ENCODE measurements at regions not wholly inside any gene's neighbourhood (a gene's known extent, or its start where the extent isn't known, plus 50 kb on each side); places are given as distances from the start of the nearest gene placed in this dataset.

- ChIA-PET CTCF (no interaction called here), POLR2A (ENCODE audit: unreplicated experiment) (no interaction called here)
- H3K27me3 ChIP-seq (ENCODE audit: control insufficient read depth, insufficient read depth, low read length) = no peaks in the 10 kb centered on the region
- no peak overlapping the region for H3K4me3 ChIP-seq (ENCODE audit: insufficient read depth, low read depth, low read length)
- H3K18ac ChIP-seq (ENCODE audit: low read depth, low read length) = no peak overlapping the region
- H4K20me1 ChIP-seq (ENCODE audit: insufficient read depth, low read length) = no peaks in the 10 kb centered on the region
- H2AK5ac ChIP-seq (ENCODE audit: low read depth, low read length) = no peak overlapping the region
- BruUV-seq (replicated peaks) = no TSS peak
- no peak overlapping the region for H2BK5ac ChIP-seq (ENCODE audit: low read depth, low read length, poor library complexity, severe bottlenecking)
- no peak overlapping the region for H4K91ac ChIP-seq (ENCODE audit: insufficient read depth, low read depth, low read length)
- no CpG with 5 or more reads among the region's 7 CpGs for WGBS, 2 experiments (ENCODE audit: extremely low coverage in 2 of 2, insufficient read length in 1 of 2)
- intact Hi-C loops (cut with micrococcal nuclease) = no loop called here
- H3K9me1 ChIP-seq (ENCODE audit: insufficient read depth, low read length) = no peaks in the 10 kb centered on the region
- no peaks in the 10 kb centered on the region; the same call in 1 of the 2 replicates for H3K9me3 ChIP-seq (ENCODE audit: control insufficient read depth, insufficient read depth, low read length)
- no peak overlapping the region for H4K8ac ChIP-seq (ENCODE audit: low read depth in 2 of 2, low read length in 2 of 2)
- H2BK15ac ChIP-seq (ENCODE audit: low read depth, low read length) = no peak overlapping the region
- in situ Hi-C loops (cut with MboI; ENCODE audit: low sequenced_read_pairs) = no loop called here
- no peak for DNase-seq
- no peak for TF ChIP-seq CHD1 (IDR thresholded peaks at IDR 0.05; ENCODE audit: low read depth, low read length)
- TF ChIP-seq, protein P1, sequence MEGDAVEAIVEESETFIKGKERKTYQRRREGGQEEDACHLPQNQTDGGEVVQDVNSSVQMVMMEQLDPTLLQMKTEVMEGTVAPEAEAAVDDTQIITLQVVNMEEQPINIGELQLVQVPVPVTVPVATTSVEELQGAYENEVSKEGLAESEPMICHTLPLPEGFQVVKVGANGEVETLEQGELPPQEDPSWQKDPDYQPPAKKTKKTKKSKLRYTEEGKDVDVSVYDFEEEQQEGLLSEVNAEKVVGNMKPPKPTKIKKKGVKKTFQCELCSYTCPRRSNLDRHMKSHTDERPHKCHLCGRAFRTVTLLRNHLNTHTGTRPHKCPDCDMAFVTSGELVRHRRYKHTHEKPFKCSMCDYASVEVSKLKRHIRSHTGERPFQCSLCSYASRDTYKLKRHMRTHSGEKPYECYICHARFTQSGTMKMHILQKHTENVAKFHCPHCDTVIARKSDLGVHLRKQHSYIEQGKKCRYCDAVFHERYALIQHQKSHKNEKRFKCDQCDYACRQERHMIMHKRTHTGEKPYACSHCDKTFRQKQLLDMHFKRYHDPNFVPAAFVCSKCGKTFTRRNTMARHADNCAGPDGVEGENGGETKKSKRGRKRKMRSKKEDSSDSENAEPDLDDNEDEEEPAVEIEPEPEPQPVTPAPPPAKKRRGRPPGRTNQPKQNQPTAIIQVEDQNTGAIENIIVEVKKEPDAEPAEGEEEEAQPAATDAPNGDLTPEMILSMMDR (conservative IDR thresholded peaks at IDR 0.05; ENCODE audit: low read depth, low read length) = no peak
- TF ChIP-seq MAZ (IDR thresholded peaks at IDR 0.05; ENCODE audit: borderline replicate concordance, low read depth, low read length) = no peak
- no peak for TF ChIP-seq NFE2L2 (IDR thresholded peaks at IDR 0.05; ENCODE audit: low read depth, low read length)
- TF ChIP-seq SMC3 (IDR thresholded peaks at IDR 0.05; ENCODE audit: low read depth, low read length) = no peak
- TF ChIP-seq, protein P2, sequence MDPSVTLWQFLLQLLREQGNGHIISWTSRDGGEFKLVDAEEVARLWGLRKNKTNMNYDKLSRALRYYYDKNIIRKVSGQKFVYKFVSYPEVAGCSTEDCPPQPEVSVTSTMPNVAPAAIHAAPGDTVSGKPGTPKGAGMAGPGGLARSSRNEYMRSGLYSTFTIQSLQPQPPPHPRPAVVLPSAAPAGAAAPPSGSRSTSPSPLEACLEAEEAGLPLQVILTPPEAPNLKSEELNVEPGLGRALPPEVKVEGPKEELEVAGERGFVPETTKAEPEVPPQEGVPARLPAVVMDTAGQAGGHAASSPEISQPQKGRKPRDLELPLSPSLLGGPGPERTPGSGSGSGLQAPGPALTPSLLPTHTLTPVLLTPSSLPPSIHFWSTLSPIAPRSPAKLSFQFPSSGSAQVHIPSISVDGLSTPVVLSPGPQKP (IDR thresholded peaks at IDR 0.05; ENCODE audit: borderline replicate concordance, low read depth, low read length) = no peak
- no peak for TF ChIP-seq FOS (IDR thresholded peaks at IDR 0.05; ENCODE audit: low read depth, low read length)
- TF ChIP-seq MAFK (IDR thresholded peaks at IDR 0.05; ENCODE audit: low read depth, low read length) = no peak
- no peak for TF ChIP-seq BHLHE40 (IDR thresholded peaks at IDR 0.05; ENCODE audit: low read depth, low read length)
- no peak for TF ChIP-seq RAD21 (IDR thresholded peaks at IDR 0.05; ENCODE audit: low read length)
- no peak for TF ChIP-seq USF2 (IDR thresholded peaks at IDR 0.05; ENCODE audit: low read depth, low read length)
- no peak for TF ChIP-seq CEBPB (IDR thresholded peaks at IDR 0.05; ENCODE audit: low read depth, low read length)
- no peak for TF ChIP-seq RCOR1 (IDR thresholded peaks at IDR 0.05; ENCODE audit: insufficient replicate concordance, low read length)
- TF ChIP-seq MXI1 (IDR thresholded peaks at IDR 0.05; ENCODE audit: borderline replicate concordance, low read depth, low read length) = no peak
- no peak for TF ChIP-seq POLR2A (IDR thresholded peaks at IDR 0.05; ENCODE audit: low read depth, low read length)
- no peak for TF ChIP-seq RFX5 (IDR thresholded peaks at IDR 0.05; ENCODE audit: low read depth, low read length)
- dilution Hi-C loops (cut with HindIII; ENCODE audit: low sequenced_read_pairs, unreplicated experiment) = no loop called here
- H3K36me3 ChIP-seq (ENCODE audit: control insufficient read depth, insufficient read depth, low read length) = no peaks in the 10 kb centered on the region
- H3K4ac ChIP-seq (ENCODE audit: low read depth, low read length) = no peak overlapping the region
- no peak overlapping the region for H2BK120ac ChIP-seq (ENCODE audit: low read depth, low read length)
- no peak overlapping the region for H3K9ac ChIP-seq (ENCODE audit: low read depth, low read length)
- no peaks in the 10 kb centered on the region for H3K79me1 ChIP-seq (ENCODE audit: low read depth in 1 of 2, low read length in 2 of 2)
- no peak overlapping the region for H2BK20ac ChIP-seq (ENCODE audit: low read depth, low read length)
- H3K4me1 ChIP-seq (ENCODE audit: control insufficient read depth, insufficient read depth, low read length) = no peaks in the 10 kb centered on the region
- H3K56ac ChIP-seq (ENCODE audit: extremely low read depth, insufficient read depth, low read length) = no peak overlapping the region
- no peak overlapping the region for H3K4me2 ChIP-seq (ENCODE audit: low read depth, low read length)
- no peak overlapping the region for H2AK9ac ChIP-seq (replicated peaks; ENCODE audit: low read depth, low read length, poor library complexity)
- H3K14ac ChIP-seq (replicated peaks; ENCODE audit: low read depth, low read length) = no peak overlapping the region
- no peak overlapping the region for H3K23ac ChIP-seq (ENCODE audit: low read depth, low read length)
- no peak overlapping the region for H4K5ac ChIP-seq (ENCODE audit: low read depth, low read length)
- ATAC-seq (ENCODE audit: low read depth) = no peak
- no peak overlapping the region for H2AFZ ChIP-seq (replicated peaks; ENCODE audit: low read length, poor library complexity)
- no peak overlapping the region for H3K27ac ChIP-seq (ENCODE audit: insufficient read depth, low read length)
Observed at GRCh38 chr10:37067576-37067975, 57.8 kb upstream of the ANKRD30A start.

Data from IMR-90 (cell line).